ENCODE measurements at regions not wholly inside any gene's neighbourhood (a gene's known extent, or its start where the extent isn't known, plus 50 kb on each side); places are given as distances from the start of the nearest gene placed in this dataset.

DNA sequence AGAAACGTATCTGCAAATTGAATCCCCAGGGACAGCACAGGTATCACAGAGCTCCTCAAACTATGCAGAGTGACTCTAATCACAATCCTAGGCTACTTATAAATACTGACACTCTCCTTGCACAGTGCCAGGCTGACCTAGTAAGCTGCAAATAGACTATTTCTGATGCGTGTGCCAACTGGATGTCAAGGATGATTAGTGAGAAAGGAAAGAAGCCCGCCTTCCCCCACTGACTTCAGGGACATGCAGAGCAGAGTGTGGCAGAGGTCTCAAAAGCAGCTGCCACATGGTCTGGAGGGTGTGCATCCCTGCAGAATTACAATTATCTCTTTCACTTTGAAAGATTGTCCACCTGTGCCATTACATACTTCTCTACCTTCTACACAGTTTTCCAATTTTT lies 235.6 kb downstream of the CPS1 start:
- no peaks in the 10 kb centered on the region for H3K36me3 ChIP-seq
- no peaks in the 10 kb centered on the region for H3K27me3 ChIP-seq
- intact Hi-C loops (cut with DNase I; ENCODE audit: low total_unique reads) = no loop called here
- H3K27ac ChIP-seq = no peak overlapping the region
- H3K9me3 ChIP-seq = no peaks in the 10 kb centered on the region
- H3K4me3 ChIP-seq = no peak overlapping the region
- no peaks in the 10 kb centered on the region for H3K4me1 ChIP-seq
- 62 to 88% (median 75%) methylated on average over 3 of the region's 3 CpGs for WGBS, 5 donors
- no peak for TF ChIP-seq POLR2AphosphoS5 (IDR thresholded peaks at IDR 0.05)
- no peak for TF ChIP-seq EP300 (IDR thresholded peaks at IDR 0.05)
- DNase-seq = peak in 1 of 2 donors; percentile 6

DNA sequence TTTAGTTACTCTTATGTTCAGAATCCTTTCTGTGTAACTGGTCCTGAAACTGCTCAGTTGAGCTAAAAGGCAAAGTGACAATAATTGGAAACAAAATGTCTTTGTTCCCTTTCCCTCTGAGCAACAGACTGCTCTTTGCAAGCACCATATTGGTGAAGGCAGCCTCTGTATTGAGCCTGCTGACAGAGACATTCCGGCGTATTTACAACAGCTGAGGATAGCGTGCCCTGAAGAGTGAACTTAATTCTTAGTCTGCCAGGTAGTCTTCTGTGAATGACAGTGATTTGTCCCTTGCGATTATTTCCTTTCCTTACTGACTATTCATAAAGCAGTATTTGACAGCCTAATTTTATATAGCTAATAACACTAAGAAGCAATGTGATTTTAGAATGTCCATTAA lies 239.1 kb downstream of the CPS1 start:
- DNase-seq = no peak
- intact Hi-C loops (cut with DNase I; ENCODE audit: low total_unique reads) = no loop called here
- WGBS, 5 donors = 74 to 96% (median 92%) methylated on average over 4 of the region's 4 CpGs
- Histone ChIP-seq H3K36me3 (no peaks in the 10 kb centered on the region), H3K4me3 (no peak overlapping the region), H3K27ac (no peak overlapping the region), H3K27me3 (no peaks in the 10 kb centered on the region), H3K4me1 (no peaks in the 10 kb centered on the region), H3K9me3 (no peaks in the 10 kb centered on the region)
- TF ChIP-seq POLR2AphosphoS5 (IDR thresholded peaks at IDR 0.05) (no peak), EP300 (IDR thresholded peaks at IDR 0.05) (no peak), POLR2A (IDR thresholded peaks at IDR 0.05) (no peak)
- TF ChIP-seq, protein P1, sequence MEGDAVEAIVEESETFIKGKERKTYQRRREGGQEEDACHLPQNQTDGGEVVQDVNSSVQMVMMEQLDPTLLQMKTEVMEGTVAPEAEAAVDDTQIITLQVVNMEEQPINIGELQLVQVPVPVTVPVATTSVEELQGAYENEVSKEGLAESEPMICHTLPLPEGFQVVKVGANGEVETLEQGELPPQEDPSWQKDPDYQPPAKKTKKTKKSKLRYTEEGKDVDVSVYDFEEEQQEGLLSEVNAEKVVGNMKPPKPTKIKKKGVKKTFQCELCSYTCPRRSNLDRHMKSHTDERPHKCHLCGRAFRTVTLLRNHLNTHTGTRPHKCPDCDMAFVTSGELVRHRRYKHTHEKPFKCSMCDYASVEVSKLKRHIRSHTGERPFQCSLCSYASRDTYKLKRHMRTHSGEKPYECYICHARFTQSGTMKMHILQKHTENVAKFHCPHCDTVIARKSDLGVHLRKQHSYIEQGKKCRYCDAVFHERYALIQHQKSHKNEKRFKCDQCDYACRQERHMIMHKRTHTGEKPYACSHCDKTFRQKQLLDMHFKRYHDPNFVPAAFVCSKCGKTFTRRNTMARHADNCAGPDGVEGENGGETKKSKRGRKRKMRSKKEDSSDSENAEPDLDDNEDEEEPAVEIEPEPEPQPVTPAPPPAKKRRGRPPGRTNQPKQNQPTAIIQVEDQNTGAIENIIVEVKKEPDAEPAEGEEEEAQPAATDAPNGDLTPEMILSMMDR (IDR thresholded peaks at IDR 0.05) = no peak

DNA sequence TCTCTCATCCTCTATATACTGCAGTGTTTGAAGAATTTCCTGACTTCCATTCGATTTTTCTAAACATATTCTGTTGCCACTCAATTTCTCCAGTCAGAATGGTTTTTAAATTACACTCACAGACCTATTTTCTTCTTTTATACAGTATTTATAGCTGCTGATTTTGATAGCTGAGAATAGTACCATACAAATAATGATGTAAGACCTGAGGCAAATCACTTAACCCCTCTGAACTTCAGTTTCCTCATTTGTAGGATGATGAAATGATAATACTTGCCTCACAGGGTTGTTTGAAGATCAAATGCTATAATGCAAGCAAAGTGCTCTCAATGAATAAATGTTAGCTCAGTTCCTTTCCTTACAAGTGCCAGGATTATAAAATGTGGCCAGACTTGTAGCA lies 241.8 kb downstream of the CPS1 start:
- TF ChIP-seq POLR2AphosphoS5 (IDR thresholded peaks at IDR 0.05) (no peak), POLR2A (IDR thresholded peaks at IDR 0.05) (no peak), EP300 (IDR thresholded peaks at IDR 0.05) (no peak)
- TF ChIP-seq, protein P1 (IDR thresholded peaks at IDR 0.05) = no peak
- Histone ChIP-seq H3K27me3 (no peaks in the 10 kb centered on the region), H3K36me3 (no peaks in the 10 kb centered on the region), H3K4me3 (no peak overlapping the region), H3K9me3 (no peaks in the 10 kb centered on the region), H3K4me1 (no peaks in the 10 kb centered on the region), H3K27ac (no peak overlapping the region)
- 32 to 47% (median 44%) methylated on average over 1 of the region's 1 CpG for WGBS, 5 donors
- intact Hi-C loops (cut with DNase I; ENCODE audit: low total_unique reads) = no loop called here
- no peak for DNase-seq

DNA sequence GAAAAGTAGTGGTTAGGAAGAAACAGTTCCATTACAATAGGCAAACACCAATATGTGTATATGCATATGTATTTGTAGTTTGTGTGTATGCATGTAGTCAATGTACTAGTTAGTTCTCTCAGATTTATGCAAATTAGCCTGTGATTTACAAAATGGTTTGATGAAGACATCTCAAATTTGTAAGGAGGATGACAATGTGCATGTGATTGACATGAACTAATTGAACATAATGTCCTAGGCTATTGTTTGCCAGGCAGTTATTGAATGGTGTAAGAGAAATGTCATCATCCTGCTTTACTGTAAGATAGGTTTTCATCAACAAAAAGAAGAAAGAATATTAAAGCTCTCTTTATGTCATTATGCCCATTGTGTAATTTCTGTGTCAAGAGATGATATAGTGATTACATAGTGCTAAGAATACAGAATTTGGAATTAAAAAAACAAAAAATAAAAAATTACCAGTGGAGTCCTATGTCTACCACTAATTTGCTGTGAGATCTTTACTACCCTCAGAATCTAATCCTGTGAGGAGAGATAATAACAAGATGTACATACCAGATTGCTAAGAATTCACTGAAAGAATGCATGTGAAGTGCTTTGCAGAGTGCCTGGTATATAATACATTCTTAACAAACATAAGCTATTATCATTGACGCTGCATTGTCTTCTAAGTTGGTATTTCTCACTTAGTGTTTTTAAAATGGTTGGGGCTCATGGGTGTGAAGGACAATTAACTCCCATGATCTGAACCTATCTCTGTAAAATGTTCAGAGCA lies 258.0 kb downstream of the CPS1 start:
- Histone ChIP-seq H3K27ac (no peak overlapping the region), H3K27me3 (no peaks in the 10 kb centered on the region), H3K4me3 (no peak overlapping the region), H3K36me3 (no peaks in the 10 kb centered on the region), H3K9me3 (no peaks in the 10 kb centered on the region), H3K4me1 (no peaks in the 10 kb centered on the region)
- TF ChIP-seq POLR2AphosphoS5 (IDR thresholded peaks at IDR 0.05) = no peak
- WGBS, 5 donors = 84 to 95% (median 93%) methylated on average over 1 of the region's 1 CpG
- intact Hi-C loops (cut with DNase I; ENCODE audit: low total_unique reads) = no loop called here
- no peak for DNase-seq

DNA sequence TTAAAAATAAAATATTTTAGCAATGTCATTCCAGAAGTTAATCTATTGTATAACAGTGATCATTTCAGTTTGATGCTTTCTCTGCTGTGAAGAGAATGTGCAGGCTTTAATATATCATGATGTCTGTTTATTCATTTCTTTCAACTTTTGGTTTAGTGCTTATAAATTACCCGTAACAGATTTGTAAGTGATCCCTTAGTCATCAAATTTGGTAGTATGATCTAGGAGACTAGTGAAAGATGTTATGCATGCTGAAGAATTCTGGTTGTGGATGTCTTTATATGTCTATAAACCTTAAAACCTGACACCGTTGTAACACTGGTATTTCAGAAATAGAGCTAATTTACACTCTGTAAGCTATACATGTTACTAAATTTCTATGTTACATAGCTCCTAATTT lies 260.4 kb downstream of the CPS1 start:
- no peaks in the 10 kb centered on the region for H3K27me3 ChIP-seq
- TF ChIP-seq EP300 (IDR thresholded peaks at IDR 0.05) = no peak
- TF ChIP-seq, protein P1 (IDR thresholded peaks at IDR 0.05) = no peak
- TF ChIP-seq POLR2AphosphoS5 (IDR thresholded peaks at IDR 0.05) = no peak
- WGBS, 5 donors = 74 to 84% (median 78%) methylated on average over 2 of the region's 2 CpGs
- H3K9me3 ChIP-seq = peaks cover 0 to 6% (median 3%) of the 10 kb centered on the region in 4 donors
- no peak overlapping the region for H3K27ac ChIP-seq
- no peaks in the 10 kb centered on the region for H3K4me1 ChIP-seq
- no peaks in the 10 kb centered on the region for H3K36me3 ChIP-seq
- no peak overlapping the region for H3K4me3 ChIP-seq
- no peak for DNase-seq
- intact Hi-C loops (cut with DNase I; ENCODE audit: low total_unique reads) = no loop called here

Measured in stomach (tissue), 8 donors.